Mucosa of rectum (tissue), 2 donors: ENCODE measurements at regions not wholly inside any gene's neighbourhood (a gene's known extent, or its start where the extent isn't known, plus 50 kb on each side); places are given as distances from the start of the nearest gene placed in this dataset.

ENCODE experiments used
- H3K27ac ChIP-seq, 2 donors: one replicate each; pipeline ENCODE4 v1.7.0; 2013; ENCODE audit warnings: inconsistent platforms in 2 of 2, low read depth in 2 of 2, low read length in 2 of 2
- H3K27me3 ChIP-seq, 2 donors: one replicate each; pipeline ENCODE4 v1.7.0; 2013; ENCODE audit warnings: low read length in 2 of 2; ENCODE audit not compliant: control insufficient read depth in 2 of 2, insufficient read depth in 2 of 2
- H3K36me3 ChIP-seq, 2 donors: one replicate each; pipeline ENCODE4 v1.7.0; 2013; ENCODE audit warnings: low read length in 2 of 2; ENCODE audit not compliant: control insufficient read depth in 2 of 2, insufficient read depth in 2 of 2
- H3K4me1 ChIP-seq, 2 donors: one replicate each; pipeline ENCODE4 v1.7.0; 2013; ENCODE audit warnings: low read length in 2 of 2, mild to moderate bottlenecking in 1 of 2; ENCODE audit not compliant: control insufficient read depth in 2 of 2, insufficient read depth in 2 of 2
- H3K4me3 ChIP-seq, 2 donors: one replicate each; pipeline ENCODE4 v1.7.0; 2013; ENCODE audit warnings: low read length in 2 of 2
- H3K9ac ChIP-seq, 2 donors: one replicate each; pipeline ENCODE4 v1.7.0; 2013; ENCODE audit warnings: low read length in 2 of 2, low read depth in 1 of 2, mild to moderate bottlenecking in 1 of 2
- H3K9me3 ChIP-seq, 2 donors: one replicate each; pipeline ENCODE4 v1.7.0; 2013; ENCODE audit warnings: low read length in 2 of 2; ENCODE audit not compliant: control insufficient read depth in 2 of 2
- donor health status: healthy.
- donor health status: Normal muscosa, but diverticular disease.

- Histone ChIP-seq H3K9ac (no peak overlapping the region), H3K36me3 (no peaks in the 10 kb centered on the region), H3K9me3 (peaks cover 5 to 9% of the 10 kb centered on the region in 2 donors), H3K27me3 (no peaks in the 10 kb centered on the region), H3K27ac (no peak overlapping the region), H3K4me1 (no peaks in the 10 kb centered on the region), H3K4me3 (no peak overlapping the region)
Measured at GRCh38 chr6:4488389-4488788, 287.8 kb upstream of the CDYL start.

DNA sequence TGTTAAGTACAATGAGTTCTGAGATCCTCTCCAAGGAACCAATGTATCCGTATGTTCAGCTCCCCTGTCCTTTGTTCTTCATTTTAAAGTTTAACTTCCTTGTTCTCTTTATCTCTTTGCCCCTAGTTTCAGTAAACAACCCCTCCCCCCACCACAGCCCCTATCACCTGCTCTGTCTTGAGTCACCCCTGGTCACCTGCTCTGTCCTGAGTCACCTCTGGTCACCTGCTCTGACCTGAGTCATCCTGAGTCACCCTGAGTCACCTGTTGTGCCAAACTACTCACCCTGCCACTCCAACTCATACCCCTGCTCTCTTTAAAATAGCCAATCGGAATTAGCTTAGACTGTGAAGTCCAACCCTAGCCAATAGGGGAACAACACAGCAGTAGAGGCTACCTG lies 288.7 kb upstream of the CDYL start:
- H3K4me1 ChIP-seq = no peaks in the 10 kb centered on the region
- H3K4me3 ChIP-seq = no peak overlapping the region
- no peak overlapping the region for H3K27ac ChIP-seq
- no peaks in the 10 kb centered on the region for H3K27me3 ChIP-seq
- peaks cover 5 to 9% of the 10 kb centered on the region in 2 donors for H3K9me3 ChIP-seq
- H3K36me3 ChIP-seq = no peaks in the 10 kb centered on the region
- no peak overlapping the region for H3K9ac ChIP-seq

- H3K4me1 ChIP-seq = no peaks in the 10 kb centered on the region
- peaks cover 5 to 9% of the 10 kb centered on the region in 2 donors for H3K9me3 ChIP-seq
- no peaks in the 10 kb centered on the region for H3K36me3 ChIP-seq
- H3K9ac ChIP-seq = no peak overlapping the region
- no peak overlapping the region for H3K4me3 ChIP-seq
- no peak overlapping the region for H3K27ac ChIP-seq
- H3K27me3 ChIP-seq = no peaks in the 10 kb centered on the region
Measured at GRCh38 chr6:4486568-4487315, 289.5 kb upstream of the CDYL start.

GRCh38 chr6:4485735-4486134 lies 290.5 kb upstream of the CDYL start:
- Histone ChIP-seq H3K4me3 (no peak overlapping the region), H3K36me3 (no peaks in the 10 kb centered on the region), H3K27me3 (no peaks in the 10 kb centered on the region), H3K27ac (no peak overlapping the region), H3K9ac (no peak overlapping the region), H3K4me1 (no peaks in the 10 kb centered on the region), H3K9me3 (peaks cover 5 to 9% of the 10 kb centered on the region in 2 donors)

- Histone ChIP-seq H3K9me3 (no peaks in the 10 kb centered on the region), H3K27me3 (no peaks in the 10 kb centered on the region), H3K4me1 (no peaks in the 10 kb centered on the region), H3K9ac (no peak overlapping the region), H3K27ac (no peak overlapping the region), H3K36me3 (no peaks in the 10 kb centered on the region), H3K4me3 (no peak overlapping the region)
Measured at GRCh38 chr6:4482461-4482860, 293.7 kb upstream of the CDYL start.

- H3K4me3 ChIP-seq = no peak overlapping the region
- no peaks in the 10 kb centered on the region for H3K36me3 ChIP-seq
- no peak overlapping the region for H3K9ac ChIP-seq
- no peaks in the 10 kb centered on the region for H3K27me3 ChIP-seq
- H3K9me3 ChIP-seq = no peaks in the 10 kb centered on the region
- H3K27ac ChIP-seq = no peak overlapping the region
- H3K4me1 ChIP-seq = no peaks in the 10 kb centered on the region
Measured at GRCh38 chr6:4480788-4481735, 295.1 kb upstream of the CDYL start.

GRCh38 chr6:4478098-4478497 lies 298.1 kb upstream of the CDYL start:
- no peak overlapping the region for H3K27ac ChIP-seq
- no peak overlapping the region for H3K4me3 ChIP-seq
- H3K4me1 ChIP-seq = no peaks in the 10 kb centered on the region
- no peak overlapping the region for H3K9ac ChIP-seq
- no peaks in the 10 kb centered on the region for H3K27me3 ChIP-seq
- H3K36me3 ChIP-seq = no peaks in the 10 kb centered on the region
- no peaks in the 10 kb centered on the region for H3K9me3 ChIP-seq

- peaks cover 0 to 4% of the 10 kb centered on the region in 2 donors for H3K9me3 ChIP-seq
- H3K36me3 ChIP-seq = no peaks in the 10 kb centered on the region
- no peak overlapping the region for H3K27ac ChIP-seq
- no peak overlapping the region for H3K9ac ChIP-seq
- H3K4me1 ChIP-seq = no peaks in the 10 kb centered on the region
- H3K27me3 ChIP-seq = no peaks in the 10 kb centered on the region
- H3K4me3 ChIP-seq = no peak overlapping the region
Measured at GRCh38 chr6:4474810-4475209, 301.4 kb upstream of the CDYL start.

DNA sequence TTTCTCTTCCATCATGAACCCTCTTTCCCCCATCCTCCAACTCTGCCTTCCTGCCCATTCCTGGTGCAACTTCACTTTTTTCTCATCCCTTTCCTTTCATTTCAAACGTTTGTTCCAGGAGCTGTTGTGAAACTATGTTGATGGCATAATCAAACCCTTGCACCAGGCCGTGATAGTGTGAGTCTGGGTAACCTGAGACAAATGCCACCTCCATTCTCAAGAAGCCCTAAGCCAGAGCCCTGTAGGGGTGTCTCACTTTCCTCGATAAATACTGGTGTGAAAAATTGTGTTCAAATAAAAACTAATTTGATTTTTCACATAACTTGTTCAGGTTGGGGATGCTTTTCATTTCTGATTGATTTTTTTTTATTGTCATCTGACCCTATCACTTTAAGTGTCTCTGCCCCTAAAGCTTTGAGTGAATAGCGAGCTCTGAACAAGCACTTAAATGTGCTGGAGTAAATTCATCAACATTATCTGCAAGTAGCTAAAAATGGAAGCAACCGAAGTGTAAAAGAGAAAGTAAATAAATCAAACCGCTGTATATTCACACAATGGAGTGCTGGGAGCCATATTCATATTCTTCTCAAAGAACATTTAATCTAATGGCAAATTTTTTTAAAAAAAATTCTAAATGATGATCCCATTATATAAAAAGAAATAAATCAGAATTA lies 303.1 kb upstream of the CDYL start:
- H3K36me3 ChIP-seq = no peaks in the 10 kb centered on the region
- H3K27ac ChIP-seq = no peak overlapping the region

GRCh38 chr6:4472222-4472621 lies 304.0 kb upstream of the CDYL start:
- Histone ChIP-seq H3K27ac (no peak overlapping the region), H3K36me3 (no peaks in the 10 kb centered on the region), H3K4me3 (no peak overlapping the region), H3K4me1 (no peaks in the 10 kb centered on the region), H3K9ac (no peak overlapping the region), H3K9me3 (peaks cover 0 to 4% of the 10 kb centered on the region in 2 donors), H3K27me3 (no peaks in the 10 kb centered on the region)

More for the DNA sequence above, 303.1 kb upstream of the CDYL start:
- peaks cover 0 to 4% of the 10 kb centered on the region in 2 donors for H3K9me3 ChIP-seq
- H3K9ac ChIP-seq = no peak overlapping the region
- no peaks in the 10 kb centered on the region for H3K4me1 ChIP-seq
- no peaks in the 10 kb centered on the region for H3K27me3 ChIP-seq
- no peak overlapping the region for H3K4me3 ChIP-seq
